ENCODE measurements at regions not wholly inside any gene's neighbourhood (a gene's known extent, or its start where the extent isn't known, plus 50 kb on each side); places are given as distances from the start of the nearest gene placed in this dataset.

DNA sequence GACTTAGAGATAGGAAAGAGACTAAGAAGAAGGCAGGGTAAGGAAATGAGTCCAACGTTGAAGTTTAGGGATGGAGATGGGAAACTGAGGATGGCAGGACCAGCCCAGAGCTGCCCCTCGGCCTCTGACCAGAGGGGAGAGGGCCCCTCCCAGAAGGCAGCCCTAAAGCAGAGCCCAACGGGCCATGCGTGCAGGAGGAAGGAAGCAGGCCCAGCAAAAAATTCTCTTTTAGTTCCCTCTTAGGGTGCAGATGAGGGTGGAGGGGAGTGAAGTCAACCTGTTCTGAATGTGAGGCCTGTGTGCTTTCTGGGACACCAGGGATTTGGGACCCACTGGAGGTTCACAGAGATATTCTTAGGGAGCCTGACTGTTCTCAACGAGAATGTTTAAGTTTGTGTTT lies 225.4 kb downstream of the RHOU start:
- TF ChIP-seq REST (IDR thresholded peaks at IDR 0.05; ENCODE audit: unreplicated experiment) (no peak), EZH2phosphoT487 (IDR thresholded peaks at IDR 0.05; ENCODE audit: unreplicated experiment) (no peak), EZH2 (IDR thresholded peaks at IDR 0.05; ENCODE audit: low read depth, unreplicated experiment) (no peak), POLR2AphosphoS5 (IDR thresholded peaks at IDR 0.05; ENCODE audit: low read depth) (no peak), JUNB (IDR thresholded peaks at IDR 0.05; ENCODE audit: unreplicated experiment) (no peak), CREB1 (CRISPR knock-in tag; IDR thresholded peaks at IDR 0.05; ENCODE audit: low read depth) (no peak), ZNF114 (CRISPR knock-in tag; IDR thresholded peaks at IDR 0.05) (no peak), ZNF331 (CRISPR knock-in tag; IDR thresholded peaks at IDR 0.05; ENCODE audit: low read depth) (no peak), NANOG (IDR thresholded peaks at IDR 0.05; ENCODE audit: borderline replicate concordance) (no peak)
- TF ChIP-seq, protein P1, sequence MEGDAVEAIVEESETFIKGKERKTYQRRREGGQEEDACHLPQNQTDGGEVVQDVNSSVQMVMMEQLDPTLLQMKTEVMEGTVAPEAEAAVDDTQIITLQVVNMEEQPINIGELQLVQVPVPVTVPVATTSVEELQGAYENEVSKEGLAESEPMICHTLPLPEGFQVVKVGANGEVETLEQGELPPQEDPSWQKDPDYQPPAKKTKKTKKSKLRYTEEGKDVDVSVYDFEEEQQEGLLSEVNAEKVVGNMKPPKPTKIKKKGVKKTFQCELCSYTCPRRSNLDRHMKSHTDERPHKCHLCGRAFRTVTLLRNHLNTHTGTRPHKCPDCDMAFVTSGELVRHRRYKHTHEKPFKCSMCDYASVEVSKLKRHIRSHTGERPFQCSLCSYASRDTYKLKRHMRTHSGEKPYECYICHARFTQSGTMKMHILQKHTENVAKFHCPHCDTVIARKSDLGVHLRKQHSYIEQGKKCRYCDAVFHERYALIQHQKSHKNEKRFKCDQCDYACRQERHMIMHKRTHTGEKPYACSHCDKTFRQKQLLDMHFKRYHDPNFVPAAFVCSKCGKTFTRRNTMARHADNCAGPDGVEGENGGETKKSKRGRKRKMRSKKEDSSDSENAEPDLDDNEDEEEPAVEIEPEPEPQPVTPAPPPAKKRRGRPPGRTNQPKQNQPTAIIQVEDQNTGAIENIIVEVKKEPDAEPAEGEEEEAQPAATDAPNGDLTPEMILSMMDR (conservative IDR thresholded peaks at IDR 0.05; ENCODE audit: low read depth in 2 of 2) = no peak
- TF ChIP-seq, protein P2, sequence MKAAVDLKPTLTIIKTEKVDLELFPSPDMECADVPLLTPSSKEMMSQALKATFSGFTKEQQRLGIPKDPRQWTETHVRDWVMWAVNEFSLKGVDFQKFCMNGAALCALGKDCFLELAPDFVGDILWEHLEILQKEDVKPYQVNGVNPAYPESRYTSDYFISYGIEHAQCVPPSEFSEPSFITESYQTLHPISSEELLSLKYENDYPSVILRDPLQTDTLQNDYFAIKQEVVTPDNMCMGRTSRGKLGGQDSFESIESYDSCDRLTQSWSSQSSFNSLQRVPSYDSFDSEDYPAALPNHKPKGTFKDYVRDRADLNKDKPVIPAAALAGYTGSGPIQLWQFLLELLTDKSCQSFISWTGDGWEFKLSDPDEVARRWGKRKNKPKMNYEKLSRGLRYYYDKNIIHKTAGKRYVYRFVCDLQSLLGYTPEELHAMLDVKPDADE (IDR thresholded peaks at IDR 0.05) = no peak
- TF ChIP-seq, protein P3, sequence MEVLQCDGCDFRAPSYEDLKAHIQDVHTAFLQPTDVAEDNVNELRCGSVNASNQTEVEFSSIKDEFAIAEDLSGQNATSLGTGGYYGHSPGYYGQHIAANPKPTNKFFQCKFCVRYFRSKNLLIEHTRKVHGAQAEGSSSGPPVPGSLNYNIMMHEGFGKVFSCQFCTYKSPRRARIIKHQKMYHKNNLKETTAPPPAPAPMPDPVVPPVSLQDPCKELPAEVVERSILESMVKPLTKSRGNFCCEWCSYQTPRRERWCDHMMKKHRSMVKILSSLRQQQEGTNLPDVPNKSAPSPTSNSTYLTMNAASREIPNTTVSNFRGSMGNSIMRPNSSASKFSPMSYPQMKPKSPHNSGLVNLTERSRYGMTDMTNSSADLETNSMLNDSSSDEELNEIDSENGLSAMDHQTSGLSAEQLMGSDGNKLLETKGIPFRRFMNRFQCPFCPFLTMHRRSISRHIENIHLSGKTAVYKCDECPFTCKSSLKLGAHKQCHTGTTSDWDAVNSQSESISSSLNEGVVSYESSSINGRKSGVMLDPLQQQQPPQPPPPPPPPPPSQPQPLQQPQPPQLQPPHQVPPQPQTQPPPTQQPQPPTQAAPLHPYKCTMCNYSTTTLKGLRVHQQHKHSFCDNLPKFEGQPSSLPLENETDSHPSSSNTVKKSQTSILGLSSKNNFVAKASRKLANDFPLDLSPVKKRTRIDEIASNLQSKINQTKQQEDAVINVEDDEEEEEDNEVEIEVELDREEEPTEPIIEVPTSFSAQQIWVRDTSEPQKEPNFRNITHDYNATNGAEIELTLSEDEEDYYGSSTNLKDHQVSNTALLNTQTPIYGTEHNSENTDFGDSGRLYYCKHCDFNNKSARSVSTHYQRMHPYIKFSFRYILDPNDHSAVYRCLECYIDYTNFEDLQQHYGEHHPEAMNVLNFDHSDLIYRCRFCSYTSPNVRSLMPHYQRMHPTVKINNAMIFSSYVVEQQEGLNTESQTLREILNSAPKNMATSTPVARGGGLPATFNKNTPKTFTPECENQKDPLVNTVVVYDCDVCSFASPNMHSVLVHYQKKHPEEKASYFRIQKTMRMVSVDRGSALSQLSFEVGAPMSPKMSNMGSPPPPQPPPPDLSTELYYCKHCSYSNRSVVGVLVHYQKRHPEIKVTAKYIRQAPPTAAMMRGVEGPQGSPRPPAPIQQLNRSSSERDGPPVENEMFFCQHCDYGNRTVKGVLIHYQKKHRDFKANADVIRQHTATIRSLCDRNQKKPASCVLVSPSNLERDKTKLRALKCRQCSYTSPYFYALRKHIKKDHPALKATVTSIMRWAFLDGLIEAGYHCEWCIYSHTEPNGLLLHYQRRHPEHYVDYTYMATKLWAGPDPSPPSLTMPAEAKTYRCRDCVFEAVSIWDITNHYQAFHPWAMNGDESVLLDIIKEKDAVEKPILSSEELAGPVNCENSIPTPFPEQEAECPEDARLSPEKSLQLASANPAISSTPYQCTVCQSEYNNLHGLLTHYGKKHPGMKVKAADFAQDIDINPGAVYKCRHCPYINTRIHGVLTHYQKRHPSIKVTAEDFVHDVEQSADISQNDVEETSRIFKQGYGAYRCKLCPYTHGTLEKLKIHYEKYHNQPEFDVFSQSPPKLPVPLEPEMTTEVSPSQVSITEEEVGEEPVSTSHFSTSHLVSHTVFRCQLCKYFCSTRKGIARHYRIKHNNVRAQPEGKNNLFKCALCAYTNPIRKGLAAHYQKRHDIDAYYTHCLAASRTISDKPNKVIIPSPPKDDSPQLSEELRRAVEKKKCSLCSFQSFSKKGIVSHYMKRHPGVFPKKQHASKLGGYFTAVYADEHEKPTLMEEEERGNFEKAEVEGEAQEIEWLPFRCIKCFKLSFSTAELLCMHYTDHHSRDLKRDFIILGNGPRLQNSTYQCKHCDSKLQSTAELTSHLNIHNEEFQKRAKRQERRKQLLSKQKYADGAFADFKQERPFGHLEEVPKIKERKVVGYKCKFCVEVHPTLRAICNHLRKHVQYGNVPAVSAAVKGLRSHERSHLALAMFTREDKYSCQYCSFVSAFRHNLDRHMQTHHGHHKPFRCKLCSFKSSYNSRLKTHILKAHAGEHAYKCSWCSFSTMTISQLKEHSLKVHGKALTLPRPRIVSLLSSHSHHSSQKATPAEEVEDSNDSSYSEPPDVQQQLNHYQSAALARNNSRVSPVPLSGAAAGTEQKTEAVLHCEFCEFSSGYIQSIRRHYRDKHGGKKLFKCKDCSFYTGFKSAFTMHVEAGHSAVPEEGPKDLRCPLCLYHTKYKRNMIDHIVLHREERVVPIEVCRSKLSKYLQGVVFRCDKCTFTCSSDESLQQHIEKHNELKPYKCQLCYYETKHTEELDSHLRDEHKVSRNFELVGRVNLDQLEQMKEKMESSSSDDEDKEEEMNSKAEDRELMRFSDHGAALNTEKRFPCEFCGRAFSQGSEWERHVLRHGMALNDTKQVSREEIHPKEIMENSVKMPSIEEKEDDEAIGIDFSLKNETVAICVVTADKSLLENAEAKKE (CRISPR knock-in tag; IDR thresholded peaks at IDR 0.05) = no peak

All from GM23338 (cell line).